CD14-positive monocyte (primary cell): ENCODE measurements at regions not wholly inside any gene's neighbourhood (a gene's known extent, or its start where the extent isn't known, plus 50 kb on each side); places are given as distances from the start of the nearest gene placed in this dataset.
A peak's percentile ranks its signal among the peaks of the same experiment; 100 is the strongest.

ENCODE experiments used
- DNase-seq, 3 donors: peaks; one replicate each; pipeline ENCODE4 v3.0.0-alpha.2; 2011 to 2022
- H2AFZ ChIP-seq: 2 replicates; pipeline ENCODE4 v1.6.0; 2012; ENCODE audit warnings: mild to moderate bottlenecking, low read depth, low read length, inconsistent platforms; ENCODE audit not compliant: insufficient read depth, poor library complexity, severe bottlenecking
- H3K27ac ChIP-seq, 2 donors: 1 replicate in 1 of 2; 2 replicates in 1 of 2; pipeline ENCODE4 v1.5.1; 2012 to 2013; ENCODE audit warnings: low read length in 2 of 2, control low read depth in 1 of 2, inconsistent platforms in 1 of 2, low read depth in 1 of 2, mild to moderate bottlenecking in 1 of 2
- H3K27me3 ChIP-seq, 2 donors: one replicate each; pipeline versions ENCODE4 v1.6.0 to v1.6.1; 2011 to 2013; ENCODE audit warnings: low read length in 2 of 2; ENCODE audit not compliant: control insufficient read depth in 2 of 2, insufficient read depth in 2 of 2
- H3K36me3 ChIP-seq, 2 donors: replicated peaks in 1 of 2; 1 replicate in 1 of 2; 2 replicates in 1 of 2; pipeline versions ENCODE4 v1.5.1 to v1.6.1; 2012 to 2013; ENCODE audit warnings: low read length in 2 of 2, control low read depth in 1 of 2, inconsistent platforms in 1 of 2, mild to moderate bottlenecking in 1 of 2; ENCODE audit not compliant: insufficient read depth in 2 of 2, control insufficient read depth in 1 of 2
- H3K4me1 ChIP-seq, 2 donors: 1 replicate in 1 of 2; 2 replicates in 1 of 2; pipeline versions ENCODE4 v1.5.1 to v1.6.1; 2012 to 2013; ENCODE audit warnings: low read length in 2 of 2, control low read depth in 1 of 2, inconsistent platforms in 1 of 2, mild to moderate bottlenecking in 1 of 2, moderate library complexity in 1 of 2; ENCODE audit not compliant: insufficient read depth in 2 of 2, control insufficient read depth in 1 of 2
- H3K4me2 ChIP-seq: replicated peaks from 2 replicates; pipeline ENCODE3; 2012; ENCODE audit warnings: low read length, moderate library complexity, mild to moderate bottlenecking; ENCODE audit not compliant: poor library complexity, severe bottlenecking; ENCODE audit errors: extremely low read depth
- H3K4me3 ChIP-seq, 3 experiments: fragments of 200-600 bp in 1 of 3; sonication (generic) in 1 of 3; replicated peaks in 1 of 3; 1 replicate in 2 of 3; 2 replicates in 1 of 3; pipeline ENCODE4 v1.5.1; 2011 to 2013; ENCODE audit warnings: low read length in 3 of 3, mild to moderate bottlenecking in 3 of 3, control low read depth in 2 of 3, low read depth in 2 of 3, inconsistent platforms in 1 of 3, moderate library complexity in 1 of 3
- H3K79me2 ChIP-seq: 2 replicates; pipeline ENCODE4 v1.6.0; 2012; ENCODE audit warnings: mild to moderate bottlenecking, control low read depth, inconsistent platforms, low read length, moderate library complexity; ENCODE audit not compliant: insufficient read depth
- H3K9ac ChIP-seq: 2 replicates; pipeline ENCODE4 v1.6.0; 2017; ENCODE audit warnings: low read length, mild to moderate bottlenecking; ENCODE audit not compliant: insufficient read depth, poor library complexity, severe bottlenecking
- H3K9me3 ChIP-seq, 2 donors: replicated peaks in 1 of 2; 1 replicate in 1 of 2; 2 replicates in 1 of 2; pipeline versions ENCODE4 v1.5.1 to v1.6.1; 2012 to 2013; ENCODE audit warnings: low read length in 2 of 2, control low read depth in 1 of 2; ENCODE audit not compliant: control insufficient read depth in 1 of 2, insufficient read depth in 1 of 2
- H4K20me1 ChIP-seq: 2 replicates; pipeline ENCODE4 v1.6.0; 2012; ENCODE audit warnings: mild to moderate bottlenecking, low read length, control low read depth, moderate library complexity; ENCODE audit not compliant: insufficient read depth
- H3K27ac Mint-ChIP-seq, 7 donors: one replicate each; pipeline ENCODE4 v1.8.0; 2020; ENCODE audit warnings: mild to moderate bottlenecking in 7 of 7, mixed read lengths in 7 of 7, moderate library complexity in 6 of 7, inconsistent platforms in 2 of 7
- H3K27me3 Mint-ChIP-seq, 3 donors: one replicate each; pipeline ENCODE4 v1.8.0; 2021 to 2022; ENCODE audit warnings: low read depth in 3 of 3, mild to moderate bottlenecking in 3 of 3, mixed read lengths in 3 of 3, moderate library complexity in 3 of 3, inconsistent platforms in 1 of 3
- H3K36me3 Mint-ChIP-seq, 2 donors: one replicate each; pipeline ENCODE4 v1.8.0; 2020; ENCODE audit warnings: mixed read lengths in 2 of 2, inconsistent platforms in 1 of 2, mild to moderate bottlenecking in 1 of 2
- H3K4me1 Mint-ChIP-seq: one replicate; pipeline ENCODE4 v1.8.0; 2020; ENCODE audit warnings: mild to moderate bottlenecking, mixed read lengths
- H3K4me3 Mint-ChIP-seq, 2 donors: one replicate each; pipeline ENCODE4 v1.8.0; 2020; ENCODE audit warnings: mild to moderate bottlenecking in 2 of 2, mixed read lengths in 2 of 2, moderate library complexity in 1 of 2
- H3K9me3 Mint-ChIP-seq, 7 donors: one replicate each; pipeline ENCODE4 v1.8.0; 2020 to 2022; ENCODE audit warnings: mixed read lengths in 7 of 7, mild to moderate bottlenecking in 6 of 7, moderate library complexity in 6 of 7, inconsistent platforms in 2 of 7
- CTCF ChIP-seq: fragments of 200-600 bp; IDR thresholded peaks from one replicate; pipeline ENCODE4 v1.8.0; 2022; ENCODE audit warnings: antibody characterized with exemption, mild to moderate bottlenecking
- WGBS: methylation state at CpG from one replicate; pipeline ENCODE4 v1.1.5; 2013; ENCODE audit warnings: missing lambda C conversion rate; ENCODE audit not compliant: insufficient coverage; 5-methylcytosine and 5-hydroxymethylcytosine counted together
- intact Hi-C, 2 donors: fragments of 100-400 bp; cut with micrococcal nuclease; formaldehyde crosslinking; loops; one replicate each; pipeline versions ENCODE4 v1.15.0 to v1.15.1; 2023

- no peaks in the 10 kb centered on the region for H3K79me2 ChIP-seq
- Mint-ChIP-seq H3K4me1 (peaks cover 29% of the 10 kb centered on the region), H3K36me3 (peaks cover 0 to 12% of the 10 kb centered on the region in 2 donors), H3K9me3 (peaks cover 11 to 21% (median 18%) of the 10 kb centered on the region in 7 donors), H3K27me3 (peaks cover 3 to 6% (median 6%) of the 10 kb centered on the region in 3 donors), H3K4me3 (no peak overlapping the region), H3K27ac (peak overlapping the region in 2 of 7 donors; percentile 9 to 21)
- no peaks in the 10 kb centered on the region for H3K36me3 ChIP-seq
- no peaks in the 10 kb centered on the region for H3K27me3 ChIP-seq
- no peaks in the 10 kb centered on the region for H4K20me1 ChIP-seq
- H2AFZ ChIP-seq = no peak overlapping the region
- 76% methylated on average over 5 of the region's 7 CpGs for WGBS
- intact Hi-C loops = loop anchor here (2.0 to 10.0 kb wide), 3 partner anchors 37 to 130 kb away; no protein-coding TSS in a partner anchor
- H3K9ac ChIP-seq = no peak overlapping the region
- peak; percentile 52 for TF ChIP-seq CTCF
- H3K27ac ChIP-seq = peak overlapping the region in 1 of 2 donors; percentile 43
- no peak overlapping the region for H3K4me2 ChIP-seq
- peaks cover 4 to 22% of the 10 kb centered on the region in 2 donors for H3K9me3 ChIP-seq
- H3K4me1 ChIP-seq = peaks cover 15 to 24% of the 10 kb centered on the region in 2 donors
- DNase-seq = peak; percentile 52 to 73 (median 62)
- no peak overlapping the region for H3K4me3 ChIP-seq
These were observed 159.4 kb downstream of the OAT start for GRCh38 chr10:124259139-124259825.

GRCh38 chr10:124257781-124258180 is 160.9 kb downstream of the OAT start:
- DNase-seq = no peak
- intact Hi-C loops = loop anchor here (2.0 to 10.0 kb wide), 3 partner anchors 35 to 131 kb away; no protein-coding TSS in a partner anchor
- H3K27me3 Mint-ChIP-seq = peaks cover 2 to 6% (median 3%) of the 10 kb centered on the region in 3 donors
- Histone ChIP-seq H3K4me3 (no peak overlapping the region), H3K4me2 (no peak overlapping the region), H3K9ac (no peak overlapping the region), H2AFZ (no peak overlapping the region), H4K20me1 (no peaks in the 10 kb centered on the region), H3K27me3 (no peaks in the 10 kb centered on the region), H3K27ac (no peak overlapping the region), H3K79me2 (no peaks in the 10 kb centered on the region), H3K9me3 (peaks cover 4 to 22% of the 10 kb centered on the region in 2 donors), H3K4me1 (peaks cover 24 to 31% of the 10 kb centered on the region in 2 donors), H3K36me3 (no peaks in the 10 kb centered on the region)
- H3K36me3 Mint-ChIP-seq = peaks cover 0 to 12% of the 10 kb centered on the region in 2 donors
- H3K9me3 Mint-ChIP-seq = peaks cover 11 to 21% (median 18%) of the 10 kb centered on the region in 7 donors
- H3K27ac Mint-ChIP-seq = no peak overlapping the region
- H3K4me1 Mint-ChIP-seq = peaks cover 34% of the 10 kb centered on the region
- 97% methylated on average over 4 of the region's 6 CpGs for WGBS
- no peak for TF ChIP-seq CTCF
- no peak overlapping the region for H3K4me3 Mint-ChIP-seq
